ENCODE measurements at regions not wholly inside any gene's neighbourhood (a gene's known extent, or its start where the extent isn't known, plus 50 kb on each side); places are given as distances from the start of the nearest gene placed in this dataset.

DNA sequence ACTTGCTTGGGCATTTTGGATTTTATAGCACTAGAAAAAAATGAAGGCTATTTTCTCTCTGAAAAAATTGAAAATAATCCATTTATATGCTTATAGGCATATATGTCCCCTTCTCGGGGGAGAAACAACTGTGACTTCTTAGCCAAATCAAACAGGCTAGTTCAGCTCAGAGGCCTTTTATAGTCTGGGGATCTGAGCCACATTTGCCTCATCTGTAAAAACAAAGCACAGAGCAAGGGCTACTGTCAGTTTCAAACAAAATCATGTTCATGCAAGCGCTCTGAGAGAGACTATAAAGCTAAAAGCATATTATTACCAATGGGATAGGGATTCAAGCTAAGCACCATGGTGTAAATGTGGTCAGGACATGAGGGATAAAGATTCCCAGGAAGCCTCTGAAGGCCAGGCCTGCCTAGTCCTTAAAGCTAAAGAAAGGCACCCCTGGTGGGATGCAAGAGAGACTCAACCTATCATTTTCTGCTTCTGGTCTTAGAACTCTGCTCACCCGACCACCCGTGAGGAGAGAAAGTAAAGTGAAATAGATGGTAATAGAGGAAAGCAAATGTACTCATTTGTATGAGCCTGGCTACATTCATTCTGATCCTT lies 51.0 kb upstream of the IL12A start:
- Mint-ChIP-seq H3K36me3 (ENCODE audit: low read depth) (peaks cover 21% of the 10 kb centered on the region), H3K4me3 (no peak overlapping the region), H3K27ac (no peak overlapping the region), H3K4me1 (no peaks in the 10 kb centered on the region), H3K9me3 (peaks cover 38% of the 10 kb centered on the region), H3K27me3 (ENCODE audit: insufficient read depth, low read depth, poor library complexity) (peaks cover 3% of the 10 kb centered on the region)
- no peaks in the 10 kb centered on the region for H4K20me1 ChIP-seq (replicated peaks; ENCODE audit: insufficient read depth)
- TF ChIP-seq NANOG (IDR thresholded peaks at IDR 0.05; ENCODE audit: borderline replicate concordance): no peak
- TF ChIP-seq EZH2phosphoT487 (IDR thresholded peaks at IDR 0.05; ENCODE audit: unreplicated experiment): no peak
- no peak for TF ChIP-seq POLR2AphosphoS5 (IDR thresholded peaks at IDR 0.05; ENCODE audit: low read depth)
- TF ChIP-seq CREB1 (CRISPR knock-in tag; IDR thresholded peaks at IDR 0.05; ENCODE audit: low read depth): no peak
- no peak for TF ChIP-seq JUNB (IDR thresholded peaks at IDR 0.05; ENCODE audit: unreplicated experiment)
- TF ChIP-seq ETS1 (IDR thresholded peaks at IDR 0.05): no peak
- no peak for TF ChIP-seq ZNF331 (CRISPR knock-in tag; IDR thresholded peaks at IDR 0.05; ENCODE audit: low read depth)
- no peak for TF ChIP-seq REST (IDR thresholded peaks at IDR 0.05; ENCODE audit: unreplicated experiment)
- TF ChIP-seq EZH2 (IDR thresholded peaks at IDR 0.05; ENCODE audit: low read depth, unreplicated experiment): no peak
- TF ChIP-seq ZNF114 (CRISPR knock-in tag; IDR thresholded peaks at IDR 0.05): no peak
- no peak for TF ChIP-seq CTCF (conservative IDR thresholded peaks at IDR 0.05; ENCODE audit: low read depth in 2 of 2)
- no peak for TF ChIP-seq STAT1 (IDR thresholded peaks at IDR 0.05; ENCODE audit: unreplicated experiment)
- no peak for TF ChIP-seq ZNF462 (CRISPR knock-in tag; IDR thresholded peaks at IDR 0.05)
- H3K4me3 ChIP-seq: no peak overlapping the region
- ATAC-seq (no peak), DNase-seq (ENCODE audit: low spot score) (no peak)
- H3K4me2 ChIP-seq: no peak overlapping the region
- H3K36me3 ChIP-seq (ENCODE audit: insufficient read depth): no peaks in the 10 kb centered on the region
- H3K27ac ChIP-seq (ENCODE audit: low read depth): no peak overlapping the region
- H3K27me3 ChIP-seq (ENCODE audit: insufficient read depth): no peaks in the 10 kb centered on the region
- no peaks in the 10 kb centered on the region for H3K79me2 ChIP-seq (replicated peaks; ENCODE audit: insufficient read depth)
- H3K9me2 ChIP-seq (ENCODE audit: insufficient read depth): no peaks in the 10 kb centered on the region; the same call in 1 of the 2 replicates
- no peaks in the 10 kb centered on the region for H3K4me1 ChIP-seq (ENCODE audit: insufficient read depth)
- H3F3A ChIP-seq (replicated peaks; ENCODE audit: low read depth): no peaks in the 10 kb centered on the region
- no peak overlapping the region for H2AFZ ChIP-seq
